ENCODE measurements at regions not wholly inside any gene's neighbourhood (a gene's known extent, or its start where the extent isn't known, plus 50 kb on each side); places are given as distances from the start of the nearest gene placed in this dataset.

GRCh38 chr14:85892251-85892650 is 362.3 kb downstream of the FLRT2 start:
- no peak for TF ChIP-seq CTCF (IDR thresholded peaks at IDR 0.05; ENCODE audit: insufficient read depth, low read depth, low read length)
- TF ChIP-seq EZH2 (IDR thresholded peaks at IDR 0.05; ENCODE audit: insufficient read depth, low read length), result no peak
